ENCODE measurements at regions not wholly inside any gene's neighbourhood (a gene's known extent, or its start where the extent isn't known, plus 50 kb on each side); places are given as distances from the start of the nearest gene placed in this dataset.

DNA sequence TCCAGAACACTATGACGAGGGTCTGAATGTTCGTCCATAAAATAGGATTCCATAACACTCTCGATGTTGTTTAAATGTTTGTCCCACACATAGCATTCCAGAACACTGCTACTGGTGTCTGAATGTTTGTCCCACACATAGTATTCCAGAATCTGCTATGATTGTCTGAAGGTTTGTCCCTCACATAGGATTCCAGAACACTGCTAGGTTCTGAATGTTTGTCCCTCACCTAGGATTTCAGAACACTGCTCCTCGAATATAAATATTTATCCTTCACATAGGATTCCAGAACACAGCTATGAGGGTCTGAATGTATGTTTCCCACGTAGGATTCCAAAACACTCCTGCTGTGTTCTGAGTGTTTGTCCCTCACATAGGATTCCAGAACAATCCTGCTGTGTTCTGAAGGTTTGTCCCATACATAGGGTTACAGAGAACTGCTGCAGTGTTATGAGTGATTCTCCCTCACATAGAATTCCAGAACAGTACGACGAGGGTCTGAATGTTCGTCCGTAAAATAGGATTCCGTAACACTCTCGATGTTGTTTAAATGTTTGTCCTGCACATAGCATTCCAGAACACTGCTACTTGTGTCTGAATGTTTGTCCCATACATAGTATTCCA is 215.3 kb downstream of the FOXD4L6 start:
- TF ChIP-seq, protein P1, sequence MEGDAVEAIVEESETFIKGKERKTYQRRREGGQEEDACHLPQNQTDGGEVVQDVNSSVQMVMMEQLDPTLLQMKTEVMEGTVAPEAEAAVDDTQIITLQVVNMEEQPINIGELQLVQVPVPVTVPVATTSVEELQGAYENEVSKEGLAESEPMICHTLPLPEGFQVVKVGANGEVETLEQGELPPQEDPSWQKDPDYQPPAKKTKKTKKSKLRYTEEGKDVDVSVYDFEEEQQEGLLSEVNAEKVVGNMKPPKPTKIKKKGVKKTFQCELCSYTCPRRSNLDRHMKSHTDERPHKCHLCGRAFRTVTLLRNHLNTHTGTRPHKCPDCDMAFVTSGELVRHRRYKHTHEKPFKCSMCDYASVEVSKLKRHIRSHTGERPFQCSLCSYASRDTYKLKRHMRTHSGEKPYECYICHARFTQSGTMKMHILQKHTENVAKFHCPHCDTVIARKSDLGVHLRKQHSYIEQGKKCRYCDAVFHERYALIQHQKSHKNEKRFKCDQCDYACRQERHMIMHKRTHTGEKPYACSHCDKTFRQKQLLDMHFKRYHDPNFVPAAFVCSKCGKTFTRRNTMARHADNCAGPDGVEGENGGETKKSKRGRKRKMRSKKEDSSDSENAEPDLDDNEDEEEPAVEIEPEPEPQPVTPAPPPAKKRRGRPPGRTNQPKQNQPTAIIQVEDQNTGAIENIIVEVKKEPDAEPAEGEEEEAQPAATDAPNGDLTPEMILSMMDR (conservative IDR thresholded peaks at IDR 0.05) = no peak
- TF ChIP-seq ZFX (IDR thresholded peaks at IDR 0.05) = no peak
